COLO668 (cell line): ENCODE measurements at regions not wholly inside any gene's neighbourhood (a gene's known extent, or its start where the extent isn't known, plus 50 kb on each side); places are given as distances from the start of the nearest gene placed in this dataset.
"Not testable (repeated sequence)": the region's sequence is repeated elsewhere in the genome, so short reads cannot be mapped to it uniquely, and the experiment has no call there.

Source experiments
- DNase-seq: peaks from one replicate; lab custom pipeline; 2025; ENCODE audit not compliant: unreplicated experiment; lab: John Stamatoyannopoulos, UW

DNA sequence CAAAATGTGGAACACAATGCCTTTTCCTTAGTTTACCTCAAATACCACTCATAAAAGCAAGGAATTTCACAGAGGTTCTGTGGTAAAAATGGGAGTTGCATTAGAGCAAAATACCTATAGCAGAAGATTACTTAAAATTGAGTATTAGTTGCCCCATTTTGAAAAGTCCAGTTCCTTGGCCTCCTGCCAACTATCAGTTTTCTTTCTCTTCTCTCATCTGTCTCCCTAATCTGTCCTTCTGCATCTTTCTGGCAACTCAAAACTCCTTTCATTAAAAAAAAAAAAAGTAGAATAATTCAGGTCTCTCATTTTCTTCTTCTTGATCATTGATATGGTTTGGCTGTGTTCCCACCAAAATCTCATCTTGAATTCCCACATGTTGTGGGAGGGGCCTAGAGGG, 127.3 kb downstream of the ATP23 start:
- DNase-seq: no peak

DNA sequence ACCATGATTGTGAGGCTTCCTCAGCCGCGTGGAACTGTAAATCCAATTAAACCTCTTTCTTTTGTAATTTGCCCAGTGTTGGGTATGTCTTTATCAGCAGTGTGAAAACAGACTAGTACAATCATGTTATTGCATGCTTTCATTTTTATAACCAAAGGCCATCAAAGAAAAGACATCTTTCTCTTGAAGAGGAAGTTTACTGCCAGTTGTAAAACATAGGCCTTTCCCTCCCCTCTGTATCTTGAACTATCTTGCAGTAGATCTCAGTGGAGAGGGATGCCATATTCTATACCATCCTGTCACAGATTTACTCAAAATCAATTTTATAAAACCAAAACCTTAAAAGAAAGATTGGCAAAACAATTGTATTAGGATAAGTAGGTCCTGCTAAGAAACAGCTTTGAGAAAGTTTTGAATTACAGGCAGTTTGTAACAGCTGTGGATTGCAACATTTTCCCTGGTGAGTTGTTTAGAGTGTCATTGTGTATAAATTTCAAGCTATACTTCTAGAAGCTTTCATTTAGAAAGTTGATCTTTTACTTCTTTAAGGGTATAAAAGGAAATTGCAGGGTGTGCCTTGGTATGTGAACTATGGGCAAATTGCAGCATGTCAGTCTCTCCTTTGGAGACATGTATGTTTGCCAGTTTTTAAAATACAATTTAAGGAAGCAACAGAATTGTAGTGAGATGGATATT, 128.0 kb downstream of the ATP23 start:
- DNase-seq: no peak

DNA sequence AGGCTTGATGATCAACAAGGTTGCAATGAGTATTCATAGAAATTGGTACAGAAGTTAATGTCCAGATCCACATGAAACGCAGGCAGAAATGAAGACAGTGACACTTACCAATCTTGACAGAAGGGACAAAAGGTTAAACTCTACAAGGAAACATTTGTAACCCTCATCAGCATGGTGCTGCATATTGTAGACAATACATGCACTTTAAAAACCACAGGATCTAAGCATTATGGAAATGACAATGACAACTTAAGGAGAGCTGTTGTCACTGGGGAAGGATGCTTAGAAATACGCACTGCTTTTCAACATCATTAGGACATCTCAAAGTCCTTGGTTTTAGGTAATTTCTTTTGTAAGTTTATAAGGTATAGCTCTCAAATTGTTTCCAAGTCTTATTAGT, 130.6 kb downstream of the ATP23 start:
- DNase-seq: no peak

GRCh38 chr12:58074259-58074658, 132.9 kb downstream of the ATP23 start:
- no peak for DNase-seq

DNA sequence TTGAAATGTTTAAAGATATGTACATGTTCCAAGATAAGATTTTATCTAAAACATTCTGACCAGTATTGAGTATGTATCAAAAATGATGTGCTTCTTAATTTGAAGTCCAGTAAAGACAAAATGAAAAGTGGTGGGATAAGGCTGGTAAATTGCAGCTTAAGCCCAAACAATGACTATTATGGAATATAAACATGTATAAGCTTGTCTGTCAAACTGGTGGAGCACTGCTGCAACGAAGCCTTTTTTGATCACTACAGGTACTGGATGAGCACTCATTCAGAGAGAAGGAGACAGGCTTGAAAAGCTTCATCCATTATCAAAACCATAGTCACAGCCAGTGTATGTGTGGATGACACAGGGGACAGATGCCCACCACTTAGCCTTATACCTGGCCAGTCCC, 138.4 kb downstream of the ATP23 start:
- DNase-seq: no peak

- DNase-seq: no peak
Measured at GRCh38 chr12:58081488-58081887, 140.1 kb downstream of the ATP23 start.

DNA sequence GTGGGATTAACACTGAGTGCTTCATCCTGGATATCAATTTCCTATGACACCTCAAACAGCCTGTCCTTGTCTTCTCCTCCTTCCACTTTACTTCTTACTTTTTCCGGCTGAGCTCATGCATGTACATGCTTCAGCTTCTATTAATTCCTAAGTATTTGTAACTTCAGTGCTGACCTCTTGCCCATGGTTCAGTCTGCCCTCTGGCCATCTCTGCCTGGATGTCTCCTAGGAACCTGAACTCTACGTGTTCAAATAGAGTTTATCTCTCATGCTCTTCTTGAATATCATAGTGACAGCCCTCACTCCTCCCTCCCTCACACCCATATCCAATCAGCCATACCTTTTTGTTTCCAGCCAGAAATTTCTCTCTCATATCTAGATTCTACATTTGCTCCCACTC, 141.6 kb downstream of the ATP23 start:
- no peak for DNase-seq

DNA sequence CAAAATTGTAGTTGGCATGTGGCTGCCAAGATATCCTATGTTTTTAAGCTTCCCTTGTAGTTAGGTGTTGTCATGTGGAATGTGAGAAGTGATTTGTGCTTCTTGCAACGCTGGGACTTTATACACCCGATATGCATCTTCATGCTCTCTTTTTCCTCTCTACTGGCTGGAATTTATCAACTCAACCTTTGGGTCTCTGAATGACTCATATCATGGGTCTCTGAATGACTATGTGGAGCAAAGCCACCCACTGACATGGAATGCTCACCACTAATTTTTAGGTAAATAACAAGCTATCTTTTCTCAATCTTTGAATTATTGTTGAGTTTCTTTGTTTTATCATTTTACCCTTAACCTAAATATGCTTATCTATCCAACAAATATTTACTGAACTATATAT, 144.6 kb downstream of the ATP23 start:
- no peak for DNase-seq

DNA sequence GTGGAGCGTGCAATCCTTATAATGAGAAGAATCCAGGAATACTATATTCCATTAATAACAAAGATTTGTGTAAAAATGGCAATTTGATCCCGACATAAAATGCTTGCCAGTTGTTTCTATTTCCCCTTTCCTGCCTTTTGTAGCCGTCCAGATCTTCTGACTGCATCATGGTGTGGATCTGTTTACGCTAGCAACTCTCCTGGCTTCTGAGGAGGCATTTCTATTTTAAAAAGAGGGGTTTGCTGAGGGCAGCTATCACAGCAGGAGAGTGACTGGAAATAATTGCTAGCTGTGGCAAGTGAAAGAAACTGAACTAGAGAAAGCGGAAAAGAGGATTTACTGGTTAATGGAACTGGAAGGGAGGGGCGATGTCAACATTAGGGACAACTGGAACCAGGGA, 145.6 kb downstream of the ATP23 start:
- DNase-seq: no peak

DNA sequence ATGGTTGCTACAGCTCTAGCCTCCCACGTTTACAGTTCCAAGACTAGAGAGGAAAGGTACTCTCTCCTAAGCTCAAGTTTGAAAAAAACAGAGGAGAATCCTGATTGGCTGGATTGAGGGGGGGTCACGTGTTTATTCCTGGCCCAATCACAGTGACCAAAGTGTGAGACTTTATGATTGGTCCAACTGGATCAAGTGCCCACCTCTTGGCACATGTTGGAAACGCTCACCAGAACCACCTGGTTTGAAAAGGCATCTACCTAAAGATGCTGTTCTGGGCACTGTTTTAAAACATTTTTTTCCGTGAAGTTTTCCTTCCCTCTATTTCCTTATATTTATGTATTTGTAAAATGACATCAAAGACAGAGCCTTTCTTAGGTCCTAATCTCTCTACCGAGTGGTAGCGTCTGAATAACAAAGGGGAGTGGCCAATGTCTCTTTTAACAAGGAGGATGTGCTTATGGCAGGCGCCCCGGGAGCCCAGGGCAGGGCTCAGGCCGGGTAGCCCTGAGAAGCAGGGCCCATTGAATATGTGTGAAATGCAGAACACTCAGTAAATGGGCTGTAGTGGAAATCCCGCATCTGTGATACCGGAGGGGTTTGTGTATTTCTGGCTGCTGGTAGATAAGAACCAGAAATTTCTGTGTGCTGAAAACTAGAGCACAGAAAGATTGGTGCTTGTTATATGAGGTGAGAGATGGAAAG, 146.2 kb downstream of the ATP23 start:
- no peak for DNase-seq

DNA sequence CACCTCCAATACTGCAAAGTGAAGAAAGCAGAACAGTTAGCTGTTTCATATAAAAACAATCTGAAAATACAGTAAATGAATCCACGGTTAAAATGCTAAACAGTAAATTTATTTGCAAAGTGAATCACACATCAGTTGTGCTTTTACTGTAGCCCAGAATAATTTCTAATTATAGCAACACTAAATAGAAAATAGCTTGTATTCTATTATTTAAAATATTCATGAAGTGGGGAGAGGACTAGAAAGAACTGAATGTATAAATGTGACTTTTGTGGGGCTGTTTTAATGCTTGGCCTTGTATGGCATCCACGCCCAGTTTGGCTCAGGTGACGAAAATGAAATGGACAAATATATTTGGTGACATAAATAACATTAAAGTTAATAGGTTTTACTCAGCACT, 148.2 kb downstream of the ATP23 start:
- DNase-seq: no peak

DNA sequence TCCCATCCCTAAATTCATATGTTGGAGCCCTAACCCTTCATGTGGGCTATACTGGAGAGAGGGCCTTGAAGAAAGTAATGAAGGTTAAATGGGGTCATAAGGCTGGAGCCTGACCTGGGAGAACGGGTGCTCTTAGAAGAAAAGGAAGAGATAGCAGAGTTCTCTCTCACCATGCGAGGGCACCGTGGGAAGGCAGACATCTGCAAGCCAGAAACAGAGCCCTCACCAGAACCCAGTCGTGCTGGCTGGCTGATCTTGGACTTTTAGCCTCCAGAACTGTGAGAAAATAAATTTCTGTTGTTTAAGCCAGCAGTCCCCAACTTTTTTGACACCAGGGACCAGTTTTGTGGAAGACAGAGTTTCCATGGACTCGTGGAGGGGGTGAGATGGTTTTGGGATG, 149.3 kb downstream of the ATP23 start:
- DNase-seq: no peak

GRCh38 chr12:58095002-58095401, 153.6 kb downstream of the ATP23 start:
- no peak for DNase-seq

GRCh38 chr12:58097741-58098140, 156.4 kb downstream of the ATP23 start:
- no peak for DNase-seq

- DNase-seq: no peak
Measured at GRCh38 chr12:58099476-58099875, 158.1 kb downstream of the ATP23 start.

DNA sequence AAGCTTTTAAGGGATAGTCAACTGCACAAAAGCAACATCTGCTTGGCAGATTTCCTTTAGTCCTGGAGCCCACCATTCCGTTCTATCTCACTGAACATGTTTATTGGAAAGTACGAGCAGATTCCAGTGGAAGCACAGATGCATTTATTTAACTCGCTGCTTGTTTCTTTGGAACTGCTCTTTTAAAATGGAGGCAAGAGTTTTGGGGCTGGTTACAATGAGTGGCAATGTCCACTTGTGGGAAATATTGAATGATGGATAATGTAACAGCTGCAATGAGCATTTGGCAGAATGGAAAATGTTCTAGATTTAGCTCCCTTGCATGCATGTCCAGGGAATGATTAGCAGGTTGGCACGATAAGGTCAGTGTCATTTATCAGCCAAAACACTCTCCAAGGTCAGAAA, 163.0 kb downstream of the ATP23 start:
- no peak for DNase-seq

GRCh38 chr12:58105225-58106119, 164.1 kb downstream of the ATP23 start:
- DNase-seq: no peak

- DNase-seq: no peak
Measured at GRCh38 chr12:58106195-58106594, 164.8 kb downstream of the ATP23 start.

- DNase-seq: no peak
Measured at GRCh38 chr12:58117201-58117600, 175.8 kb downstream of the ATP23 start.

DNA sequence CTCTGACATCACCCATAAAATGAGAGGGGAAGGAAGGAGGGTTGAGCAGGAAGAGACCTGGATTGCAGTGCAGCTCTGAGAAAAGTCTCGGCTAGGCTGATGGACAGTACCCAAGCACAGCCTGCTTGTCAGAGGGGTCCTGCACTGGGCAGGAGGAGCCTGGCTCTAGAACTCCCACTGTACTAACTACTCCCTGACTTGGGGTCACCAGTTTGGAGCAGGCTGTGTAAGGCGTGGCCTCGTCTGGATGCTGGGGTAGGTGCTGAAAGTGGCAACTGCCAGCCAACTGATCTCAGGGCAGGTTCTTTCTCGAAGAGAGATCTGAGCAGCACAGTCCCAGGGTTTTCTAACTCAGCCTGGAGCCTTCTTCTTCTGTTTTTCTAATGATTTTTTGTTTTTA, 176.3 kb downstream of the ATP23 start:
- no peak for DNase-seq

DNA sequence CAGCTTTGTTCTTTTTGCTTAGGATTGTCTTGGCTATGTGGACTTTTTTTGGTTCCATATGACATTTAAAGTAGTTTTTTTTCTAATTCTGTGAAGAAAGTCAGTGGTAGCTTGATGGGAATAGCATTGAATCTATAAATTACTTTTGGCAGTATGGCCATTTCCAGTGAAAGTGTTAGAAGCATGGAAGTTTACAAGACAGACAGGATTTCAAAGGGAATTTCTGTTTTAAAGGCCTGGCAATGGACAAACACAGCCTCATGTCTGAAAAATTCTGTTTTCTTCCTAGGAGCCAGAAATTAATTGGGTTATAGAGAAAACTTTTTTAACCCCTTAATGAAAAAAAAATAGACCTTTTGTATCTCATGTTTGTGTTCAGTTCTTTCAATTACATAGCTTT, 184.4 kb downstream of the ATP23 start:
- DNase-seq: not testable (repeated sequence)
